ENCODE measurements at regions not wholly inside any gene's neighbourhood (a gene's known extent, or its start where the extent isn't known, plus 50 kb on each side); places are given as distances from the start of the nearest gene placed in this dataset.
"Not testable (repeated sequence)": the region's sequence is repeated elsewhere in the genome, so short reads cannot be mapped to it uniquely, and the experiment has no call there.

DNA sequence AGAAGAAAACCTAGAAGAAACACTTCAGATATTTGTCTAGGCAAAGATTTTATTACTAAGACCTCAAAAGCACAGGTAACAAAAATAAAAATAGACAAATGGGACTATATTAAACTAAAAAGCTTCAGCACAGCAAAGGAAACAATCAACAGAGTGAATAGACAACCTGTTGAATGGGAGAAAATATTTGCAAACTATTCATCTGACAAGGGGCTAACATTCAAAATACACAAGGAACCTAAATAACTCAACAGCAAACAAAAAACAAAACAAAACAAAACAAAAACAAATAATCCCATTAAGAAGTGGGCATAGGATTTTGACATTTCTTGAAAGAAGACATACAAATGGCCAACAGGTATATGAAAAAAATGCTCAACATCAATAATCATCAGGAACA is 192.7 kb upstream of the ZCCHC13 start:
- H3K4me1 ChIP-seq: no peaks in the 10 kb centered on the region
- H3K36me3 ChIP-seq: peaks cover 0 to 5% (median 0%) of the 10 kb centered on the region in 3 donors
- H3K27ac ChIP-seq: no peak overlapping the region
- TF ChIP-seq, protein P1, sequence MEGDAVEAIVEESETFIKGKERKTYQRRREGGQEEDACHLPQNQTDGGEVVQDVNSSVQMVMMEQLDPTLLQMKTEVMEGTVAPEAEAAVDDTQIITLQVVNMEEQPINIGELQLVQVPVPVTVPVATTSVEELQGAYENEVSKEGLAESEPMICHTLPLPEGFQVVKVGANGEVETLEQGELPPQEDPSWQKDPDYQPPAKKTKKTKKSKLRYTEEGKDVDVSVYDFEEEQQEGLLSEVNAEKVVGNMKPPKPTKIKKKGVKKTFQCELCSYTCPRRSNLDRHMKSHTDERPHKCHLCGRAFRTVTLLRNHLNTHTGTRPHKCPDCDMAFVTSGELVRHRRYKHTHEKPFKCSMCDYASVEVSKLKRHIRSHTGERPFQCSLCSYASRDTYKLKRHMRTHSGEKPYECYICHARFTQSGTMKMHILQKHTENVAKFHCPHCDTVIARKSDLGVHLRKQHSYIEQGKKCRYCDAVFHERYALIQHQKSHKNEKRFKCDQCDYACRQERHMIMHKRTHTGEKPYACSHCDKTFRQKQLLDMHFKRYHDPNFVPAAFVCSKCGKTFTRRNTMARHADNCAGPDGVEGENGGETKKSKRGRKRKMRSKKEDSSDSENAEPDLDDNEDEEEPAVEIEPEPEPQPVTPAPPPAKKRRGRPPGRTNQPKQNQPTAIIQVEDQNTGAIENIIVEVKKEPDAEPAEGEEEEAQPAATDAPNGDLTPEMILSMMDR (IDR thresholded peaks at IDR 0.05): no peak
- DNase-seq: no peak
- H3K27me3 ChIP-seq: no peaks in the 10 kb centered on the region
- H3K4me3 ChIP-seq: no peak overlapping the region
- no peaks in the 10 kb centered on the region for H3K9me3 ChIP-seq
- intact Hi-C loops (cut with DNase I; ENCODE audit: low total_unique reads): no loop called here

DNA sequence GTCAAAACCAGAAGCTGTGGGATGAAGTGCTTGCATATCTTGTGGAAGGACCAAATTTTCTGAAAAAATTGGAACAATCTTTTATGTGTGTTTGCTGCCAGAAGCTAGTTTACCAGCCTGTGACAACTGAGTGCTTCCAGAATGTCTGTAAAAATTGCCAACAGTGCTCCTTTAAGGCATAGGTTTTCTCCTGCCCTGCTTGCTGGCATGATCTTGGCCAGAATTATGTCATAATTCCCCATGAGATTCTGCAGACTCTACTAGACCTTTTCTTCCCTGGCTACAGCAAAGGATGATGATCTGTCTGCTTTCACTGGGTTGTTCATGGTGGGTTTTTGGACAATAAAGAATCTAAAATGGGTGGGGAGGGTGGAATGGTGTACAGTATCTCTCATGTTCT is 196.3 kb upstream of the ZCCHC13 start:
- intact Hi-C loops (cut with DNase I; ENCODE audit: low total_unique reads): no loop called here
- no peak overlapping the region for H3K4me3 ChIP-seq
- DNase-seq: no peak
- H3K27me3 ChIP-seq: no peaks in the 10 kb centered on the region
- no peak overlapping the region for H3K27ac ChIP-seq
- H3K36me3 ChIP-seq: peaks cover 0 to 5% (median 0%) of the 10 kb centered on the region in 3 donors
- TF ChIP-seq, protein P1 (IDR thresholded peaks at IDR 0.05): no peak
- H3K4me1 ChIP-seq: no peaks in the 10 kb centered on the region
- H3K9me3 ChIP-seq: peaks cover 0 to 14% (median 0%) of the 10 kb centered on the region in 3 donors

DNA sequence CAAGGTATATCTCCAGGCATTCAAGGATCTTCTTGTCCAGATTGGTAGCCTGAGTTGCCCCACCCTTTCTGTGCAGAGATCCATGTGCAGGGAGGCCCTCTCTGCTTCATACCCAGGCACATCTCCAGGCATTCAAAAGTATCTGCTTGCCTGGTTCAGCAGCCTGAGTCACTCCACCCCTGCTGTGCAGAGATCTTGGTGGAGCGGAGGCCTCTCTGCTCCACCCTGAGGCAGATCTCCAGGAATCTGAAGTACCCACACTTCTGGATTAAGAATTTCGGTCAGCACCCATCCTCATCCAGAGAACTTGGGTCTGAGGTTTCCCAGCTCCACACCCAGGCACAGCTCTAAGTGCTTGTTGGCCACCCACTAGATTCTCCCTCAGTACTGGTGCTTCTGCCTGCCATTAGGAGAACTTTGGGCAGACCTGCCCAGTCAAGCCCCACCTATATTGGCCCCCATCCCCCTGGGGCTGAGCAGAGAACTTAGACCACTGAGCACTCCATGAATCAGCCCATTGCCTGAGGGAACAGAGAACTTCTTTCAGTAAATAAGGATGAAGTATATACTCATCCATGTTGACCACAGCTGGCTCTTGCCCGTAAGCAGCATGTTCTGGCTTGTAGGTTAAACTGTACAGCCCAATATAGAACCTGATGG is 199.5 kb upstream of the ZCCHC13 start:
- DNase-seq: no peak
- H3K4me3 ChIP-seq: no peak overlapping the region
- TF ChIP-seq, protein P1 (IDR thresholded peaks at IDR 0.05): no peak
- H3K27ac ChIP-seq: no peak overlapping the region
- no peaks in the 10 kb centered on the region for H3K27me3 ChIP-seq
- no peaks in the 10 kb centered on the region for H3K4me1 ChIP-seq
- peaks cover 0 to 14% (median 0%) of the 10 kb centered on the region in 3 donors for H3K9me3 ChIP-seq
- peaks cover 0 to 15% (median 8%) of the 10 kb centered on the region in 3 donors for H3K36me3 ChIP-seq
- intact Hi-C loops (cut with DNase I; ENCODE audit: low total_unique reads): no loop called here

DNA sequence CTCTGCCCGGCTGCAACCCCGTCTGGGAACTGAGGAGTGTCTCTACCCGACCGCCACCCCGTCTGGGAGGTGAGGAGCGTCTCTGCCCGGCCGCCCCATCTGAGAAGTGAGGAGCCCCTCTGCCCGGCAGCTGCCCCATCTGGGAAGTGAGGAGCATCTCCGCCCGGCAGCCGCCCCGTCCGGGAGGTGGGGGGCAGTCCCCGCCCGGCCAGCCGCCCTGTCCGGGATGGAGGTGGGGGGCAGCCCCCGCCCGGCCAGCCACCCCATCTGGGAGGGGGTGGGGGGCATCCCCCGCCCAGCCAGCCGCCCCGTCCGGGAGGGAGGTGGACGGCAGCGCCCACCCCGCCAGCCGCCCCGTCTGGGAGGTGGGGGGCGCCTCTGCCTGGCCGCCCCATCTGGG is 205.6 kb upstream of the ZCCHC13 start:
- DNase-seq: not testable (repeated sequence)

DNA sequence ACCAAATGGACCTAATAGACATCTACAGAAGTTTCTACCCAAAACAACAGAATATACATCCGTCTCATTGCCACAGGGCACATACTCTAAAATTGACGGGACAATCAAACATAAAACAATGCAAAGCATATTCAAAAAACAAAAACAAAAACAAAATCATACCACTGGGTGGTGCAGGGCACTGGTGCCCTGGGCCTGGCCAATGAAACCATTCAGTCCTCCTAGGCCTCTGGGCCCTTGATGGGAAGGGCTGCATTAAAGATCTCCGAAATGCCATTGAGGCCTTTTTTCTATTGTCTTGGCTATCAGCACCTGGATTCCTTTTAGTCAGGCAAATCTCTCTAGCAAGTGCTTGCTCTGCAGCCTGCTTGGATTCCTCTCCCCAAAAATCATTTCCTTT is 213.9 kb upstream of the ZCCHC13 start:
- Histone ChIP-seq H3K27me3 (no peaks in the 10 kb centered on the region), H3K4me3 (no peak overlapping the region), H3K9me3 (peaks cover 0 to 13% (median 8%) of the 10 kb centered on the region in 3 donors), H3K4me1 (no peaks in the 10 kb centered on the region), H3K27ac (no peak overlapping the region), H3K36me3 (peaks cover 0 to 13% (median 0%) of the 10 kb centered on the region in 3 donors)
- DNase-seq: no peak
- intact Hi-C loops (cut with DNase I; ENCODE audit: low total_unique reads): no loop called here
- TF ChIP-seq, protein P1 (IDR thresholded peaks at IDR 0.05): no peak

More for the DNA sequence above, 205.6 kb upstream of the ZCCHC13 start:
- H3K27ac ChIP-seq; H3K4me3 ChIP-seq; H3K27me3 ChIP-seq; intact Hi-C loops (cut with DNase I; ENCODE audit: low total_unique reads); H3K9me3 ChIP-seq; H3K4me1 ChIP-seq: not testable (repeated sequence)
- H3K36me3 ChIP-seq: peaks cover 0 to 10% (median 8%) of the 10 kb centered on the region in 3 donors

DNA sequence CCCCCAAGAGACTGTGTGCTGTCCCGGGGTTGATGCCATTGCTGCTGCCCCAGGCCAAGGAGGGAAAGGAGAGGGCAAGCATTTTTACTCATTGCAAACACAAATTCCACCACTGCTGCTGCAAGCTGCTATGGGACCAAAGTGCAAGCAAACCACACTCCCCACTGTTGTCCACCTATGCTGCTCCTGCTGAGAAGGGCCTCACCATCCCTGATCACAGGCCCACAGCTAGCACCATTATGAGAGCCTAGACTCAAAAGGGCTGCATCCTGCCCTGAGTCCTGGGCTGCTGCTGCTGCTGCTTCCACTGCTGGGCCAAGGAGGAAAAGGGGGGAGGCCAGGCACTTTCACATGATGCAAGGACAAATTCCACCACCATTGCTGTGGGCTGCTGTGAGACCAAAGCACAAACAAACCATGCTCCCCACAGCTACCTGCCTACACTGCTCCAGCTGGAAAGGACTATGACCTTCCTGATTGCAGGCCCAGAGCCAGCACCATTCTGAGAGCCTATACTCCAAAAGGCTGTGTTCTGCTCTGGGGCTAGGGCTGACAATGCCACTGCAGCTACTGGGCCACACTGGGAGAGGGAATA is 218.2 kb upstream of the ZCCHC13 start:
- H3K27me3 ChIP-seq: no peaks in the 10 kb centered on the region
- intact Hi-C loops (cut with DNase I; ENCODE audit: low total_unique reads): no loop called here
- H3K36me3 ChIP-seq: peaks cover 4 to 16% (median 5%) of the 10 kb centered on the region in 3 donors
- H3K4me3 ChIP-seq: no peak overlapping the region
- peaks cover 0 to 13% (median 10%) of the 10 kb centered on the region in 3 donors for H3K9me3 ChIP-seq
- DNase-seq: no peak
- TF ChIP-seq, protein P1 (IDR thresholded peaks at IDR 0.05): no peak
- no peaks in the 10 kb centered on the region for H3K4me1 ChIP-seq
- no peak overlapping the region for H3K27ac ChIP-seq
